GM12878 (cell line): ENCODE measurements at regions not wholly inside any gene's neighbourhood (a gene's known extent, or its start where the extent isn't known, plus 50 kb on each side); places are given as distances from the start of the nearest gene placed in this dataset.
A peak's percentile ranks its signal among the peaks of the same experiment; 100 is the strongest.

Source experiments
- ATAC-seq: fragments of 200-7000 bp; cut with Tn5 transposase; 3 replicates; pipeline ENCODE4 v1.9.1; 2020; ENCODE audit warnings: mild to moderate bottlenecking, moderate library complexity
- BruUV-seq: library from RNA; stranded (reverse); fragments of 400-500 nt; replicated peaks from 2 replicates; lab custom pipeline; 2021; lab: Mats Ljungman, UMichigan
- CTCF ChIA-PET: fragments of 300-600 bp; sonication (Branson Sonifier 250); formaldehyde crosslinking; extraction: SDS; loops from one replicate; lab custom pipeline; 2021; ENCODE audit warnings: inconsistent platforms; lab: Yijun Ruan, JAX
- POLR2A ChIA-PET: fragments of 350-600 bp; formaldehyde crosslinking; extraction: SDS; loops from one replicate; lab custom pipeline; 2021; ENCODE audit warnings: inconsistent platforms; lab: Charles Lee
- RAD21 ChIA-PET: fragments of 300-600 bp; sonication (Branson Sonifier 250); formaldehyde crosslinking; loops from one replicate; lab custom pipeline; 2023; ENCODE audit warnings: antibody characterized with exemption; ENCODE audit not compliant: unreplicated experiment; lab: Charles Lee
- SMC1A ChIA-PET: fragments of 300-600 bp; sonication (Branson Sonifier 250); formaldehyde crosslinking; loops from one replicate; lab custom pipeline; 2023; ENCODE audit not compliant: unreplicated experiment, uncharacterized antibody; lab: Charles Lee
- DNase-seq: peaks from one replicate; pipeline ENCODE4 v3.0.0-alpha.2; 2011; ENCODE audit warnings: low read depth, low spot score
- FAIRE-seq: peaks from 3 replicates; lab custom pipeline; 2011; peaks lifted over from hg19 to GRCh38; lab: Jason Lieb, UNC
- H2AFZ ChIP-seq: 2 replicates; pipeline ENCODE4 v1.6.0; 2011; ENCODE audit warnings: low read depth, low read length, control low read depth; ENCODE audit not compliant: control insufficient read depth
- H3K27ac ChIP-seq: 2 replicates; pipeline ENCODE4 v1.5.1; 2011; ENCODE audit warnings: control low read depth; ENCODE audit not compliant: control insufficient read depth, insufficient read depth
- H3K27me3 ChIP-seq, 2 experiments: replicated peaks in 1 of 2; 2 replicates each; pipeline versions ENCODE4 v1.6.0 to v1.6.1; 2011; ENCODE audit warnings: low read length in 1 of 2; ENCODE audit not compliant: control insufficient read depth in 2 of 2, insufficient read depth in 2 of 2
- H3K36me3 ChIP-seq, 2 experiments: 2 replicates each; pipeline ENCODE4 v1.5.1; 2011; ENCODE audit warnings: low read length in 1 of 2; ENCODE audit not compliant: control insufficient read depth in 2 of 2, insufficient read depth in 2 of 2
- H3K4me1 ChIP-seq: 2 replicates; pipeline ENCODE4 v1.6.1; 2011; ENCODE audit warnings: mild to moderate bottlenecking, low read length, moderate library complexity, mixed read lengths; ENCODE audit not compliant: control insufficient read depth, insufficient read depth
- H3K4me2 ChIP-seq: 2 replicates; pipeline ENCODE4 v1.6.0; 2011; ENCODE audit warnings: control low read depth; ENCODE audit not compliant: control insufficient read depth, insufficient read depth
- H3K4me3 ChIP-seq: fragments of 200-600 bp; sonication (generic); 2 replicates; pipeline ENCODE4 v1.5.1; 2016
- H3K79me2 ChIP-seq: 2 replicates; pipeline ENCODE4 v1.6.0; 2011; ENCODE audit warnings: low read length; ENCODE audit not compliant: control insufficient read depth, insufficient read depth
- H3K9ac ChIP-seq: 2 replicates; pipeline ENCODE4 v1.8.0; 2011; ENCODE audit warnings: low read length, control low read depth, mixed read lengths; ENCODE audit not compliant: control insufficient read depth, insufficient read depth
- H3K9me3 ChIP-seq: replicated peaks from 3 replicates; pipeline ENCODE4 v1.5.1; 2011; ENCODE audit warnings: mild to moderate bottlenecking, low read length; ENCODE audit not compliant: control insufficient read depth, insufficient read depth
- H4K20me1 ChIP-seq: 2 replicates; pipeline ENCODE4 v1.6.0; 2011; ENCODE audit not compliant: control insufficient read depth, insufficient read depth
- HCFC1 ChIP-seq: fragments of 150-350 bp; IDR thresholded peaks from 2 replicates; pipeline ENCODE4 v1.6.1; 2014; ENCODE audit warnings: low read length
- JUND ChIP-seq: IDR thresholded peaks from 2 replicates; pipeline ENCODE4 v1.6.1; 2012; ENCODE audit warnings: low read depth, mild to moderate bottlenecking, low read length, improper control_type of control experiment, moderate library complexity
- RAD21 ChIP-seq: IDR thresholded peaks from 2 replicates; pipeline ENCODE4 v1.6.1; 2011; ENCODE audit warnings: mild to moderate bottlenecking, low read depth, low read length, moderate library complexity; ENCODE audit not compliant: insufficient read depth
- RCOR1 ChIP-seq: conservative IDR thresholded peaks from 2 replicates; pipeline ENCODE4 v1.6.1; 2012; ENCODE audit warnings: low read depth, low read length, improper control_type of control experiment
- SREBF1 ChIP-seq: IDR thresholded peaks from 2 replicates; pipeline ENCODE4 v1.6.1; 2012; ENCODE audit warnings: mild to moderate bottlenecking, low read length
- STAT3 ChIP-seq: IDR thresholded peaks from 2 replicates; pipeline ENCODE4 v1.6.1; 2011; ENCODE audit warnings: low read depth, low read length, improper control_type of control experiment
- TCF12 ChIP-seq: IDR thresholded peaks from 2 replicates; pipeline ENCODE4 v1.6.1; 2011; ENCODE audit warnings: low read depth, mild to moderate bottlenecking, low read length
- WGBS: methylation state at CpG from one replicate; pipeline ENCODE4 v1.1.6; 2016; ENCODE audit warnings: low lambda C conversion rate; ENCODE audit not compliant: insufficient replicate concordance, insufficient coverage; ENCODE audit errors: missing lambda C conversion rate; 5-methylcytosine and 5-hydroxymethylcytosine counted together
- in situ Hi-C: fragments of 300-500 bp; cut with MboI; formaldehyde crosslinking; loops from 9 replicates; pipeline ENCODE4 v1.14.3; 2018; ENCODE audit warnings: mixed read lengths
- intact Hi-C: fragments of 100-400 bp; cut with micrococcal nuclease; formaldehyde crosslinking; loops from one replicate; pipeline ENCODE4 v1.14.2; 2022; ENCODE audit not compliant: unreplicated experiment
- TF ChIP-seq, protein P1 (sequence below): IDR thresholded peaks from 2 replicates; pipeline ENCODE4 v1.6.1; 2011; ENCODE audit warnings: low read depth, low read length, improper control_type of control experiment, borderline replicate concordance
- TF ChIP-seq, protein P2 (sequence below), 3 experiments: IDR thresholded peaks in 2 of 3; conservative IDR thresholded peaks in 1 of 3; 2 replicates each; pipeline ENCODE4 v1.5.1; 2011; ENCODE audit warnings: low read depth in 3 of 3, low read length in 3 of 3, mild to moderate bottlenecking in 3 of 3, control low read depth in 2 of 3, moderate library complexity in 2 of 3, inconsistent platforms in 1 of 3, mixed read lengths in 1 of 3; ENCODE audit not compliant: control insufficient read depth in 2 of 3, insufficient read depth in 1 of 3; ENCODE audit errors: extremely low read depth in 1 of 3
- TF ChIP-seq, protein P3 (sequence below): fragments of 450-650 bp; IDR thresholded peaks from 2 replicates; pipeline ENCODE4 v1.6.1; 2016; ENCODE audit warnings: mild to moderate bottlenecking, moderate library complexity, borderline replicate concordance

DNA sequence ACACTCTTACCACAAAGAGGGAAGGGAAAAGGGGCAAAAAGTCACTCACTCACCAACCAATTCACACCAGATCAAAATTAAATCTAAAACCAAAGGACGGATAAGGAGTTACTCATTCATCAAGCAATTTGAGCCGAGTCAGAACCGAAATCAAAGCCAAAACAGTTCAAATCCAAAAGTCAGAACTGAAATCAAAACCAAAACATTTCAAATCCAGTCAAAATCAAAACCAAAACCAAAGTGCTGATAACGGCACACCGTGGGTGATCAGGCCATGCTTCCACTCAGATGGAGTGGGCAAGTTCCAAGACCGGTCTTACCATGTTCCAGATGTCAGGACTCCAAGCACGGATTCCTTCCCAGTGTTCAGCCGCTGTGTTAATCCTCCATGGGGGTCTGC lies 139.5 kb downstream of the SLC38A6 start:
- intact Hi-C loops: no loop called here
- H2AFZ ChIP-seq: peak overlapping the region; percentile 77
- FAIRE-seq (peak; percentile 65), DNase-seq (no peak), ATAC-seq (peak; percentile 66)
- peak overlapping the region; percentile 31 for H3K4me2 ChIP-seq
- WGBS: 39% methylated on average over 8 of the region's 8 CpGs
- 0 out of 2 replicates have a peak overlapping the region, but pooled peaks have one; percentile 4 for H3K27ac ChIP-seq
- CTCF ChIA-PET: no interaction called here
- 0 out of 2 replicates have a peak overlapping the region, but pooled peaks have one; percentile 8 for H3K4me3 ChIP-seq
- in situ Hi-C loops: no loop called here
- RAD21 ChIA-PET: no interaction called here
- SMC1A ChIA-PET: no interaction called here
- H3K9me3 ChIP-seq: no peaks in the 10 kb centered on the region; the same call in 2 of the 3 replicates
- H3K4me1 ChIP-seq: peaks cover 8% of the 10 kb centered on the region
- no peaks in the 10 kb centered on the region for H3K36me3 ChIP-seq
- POLR2A ChIA-PET: no interaction called here
- no peaks in the 10 kb centered on the region for H3K79me2 ChIP-seq
- no TSS peak for BruUV-seq
- TF ChIP-seq JUND (no peak), RAD21 (no peak), HCFC1 (no peak), TCF12 (no peak), STAT3 (no peak), RCOR1 (no peak), SREBF1 (no peak)
- TF ChIP-seq, protein P1, sequence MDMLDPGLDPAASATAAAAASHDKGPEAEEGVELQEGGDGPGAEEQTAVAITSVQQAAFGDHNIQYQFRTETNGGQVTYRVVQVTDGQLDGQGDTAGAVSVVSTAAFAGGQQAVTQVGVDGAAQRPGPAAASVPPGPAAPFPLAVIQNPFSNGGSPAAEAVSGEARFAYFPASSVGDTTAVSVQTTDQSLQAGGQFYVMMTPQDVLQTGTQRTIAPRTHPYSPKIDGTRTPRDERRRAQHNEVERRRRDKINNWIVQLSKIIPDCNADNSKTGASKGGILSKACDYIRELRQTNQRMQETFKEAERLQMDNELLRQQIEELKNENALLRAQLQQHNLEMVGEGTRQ: no peak
- TF ChIP-seq, protein P2, sequence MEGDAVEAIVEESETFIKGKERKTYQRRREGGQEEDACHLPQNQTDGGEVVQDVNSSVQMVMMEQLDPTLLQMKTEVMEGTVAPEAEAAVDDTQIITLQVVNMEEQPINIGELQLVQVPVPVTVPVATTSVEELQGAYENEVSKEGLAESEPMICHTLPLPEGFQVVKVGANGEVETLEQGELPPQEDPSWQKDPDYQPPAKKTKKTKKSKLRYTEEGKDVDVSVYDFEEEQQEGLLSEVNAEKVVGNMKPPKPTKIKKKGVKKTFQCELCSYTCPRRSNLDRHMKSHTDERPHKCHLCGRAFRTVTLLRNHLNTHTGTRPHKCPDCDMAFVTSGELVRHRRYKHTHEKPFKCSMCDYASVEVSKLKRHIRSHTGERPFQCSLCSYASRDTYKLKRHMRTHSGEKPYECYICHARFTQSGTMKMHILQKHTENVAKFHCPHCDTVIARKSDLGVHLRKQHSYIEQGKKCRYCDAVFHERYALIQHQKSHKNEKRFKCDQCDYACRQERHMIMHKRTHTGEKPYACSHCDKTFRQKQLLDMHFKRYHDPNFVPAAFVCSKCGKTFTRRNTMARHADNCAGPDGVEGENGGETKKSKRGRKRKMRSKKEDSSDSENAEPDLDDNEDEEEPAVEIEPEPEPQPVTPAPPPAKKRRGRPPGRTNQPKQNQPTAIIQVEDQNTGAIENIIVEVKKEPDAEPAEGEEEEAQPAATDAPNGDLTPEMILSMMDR (IDR thresholded peaks at IDR 0.05 in 2 of 3, conservative IDR thresholded peaks at IDR 0.05 in 1 of 3; ENCODE audit: control insufficient read depth in 2 of 3, extremely low read depth in 1 of 3, insufficient read depth in 1 of 3, low read depth in 3 of 3, low read length in 3 of 3): no peak
- TF ChIP-seq, protein P3, sequence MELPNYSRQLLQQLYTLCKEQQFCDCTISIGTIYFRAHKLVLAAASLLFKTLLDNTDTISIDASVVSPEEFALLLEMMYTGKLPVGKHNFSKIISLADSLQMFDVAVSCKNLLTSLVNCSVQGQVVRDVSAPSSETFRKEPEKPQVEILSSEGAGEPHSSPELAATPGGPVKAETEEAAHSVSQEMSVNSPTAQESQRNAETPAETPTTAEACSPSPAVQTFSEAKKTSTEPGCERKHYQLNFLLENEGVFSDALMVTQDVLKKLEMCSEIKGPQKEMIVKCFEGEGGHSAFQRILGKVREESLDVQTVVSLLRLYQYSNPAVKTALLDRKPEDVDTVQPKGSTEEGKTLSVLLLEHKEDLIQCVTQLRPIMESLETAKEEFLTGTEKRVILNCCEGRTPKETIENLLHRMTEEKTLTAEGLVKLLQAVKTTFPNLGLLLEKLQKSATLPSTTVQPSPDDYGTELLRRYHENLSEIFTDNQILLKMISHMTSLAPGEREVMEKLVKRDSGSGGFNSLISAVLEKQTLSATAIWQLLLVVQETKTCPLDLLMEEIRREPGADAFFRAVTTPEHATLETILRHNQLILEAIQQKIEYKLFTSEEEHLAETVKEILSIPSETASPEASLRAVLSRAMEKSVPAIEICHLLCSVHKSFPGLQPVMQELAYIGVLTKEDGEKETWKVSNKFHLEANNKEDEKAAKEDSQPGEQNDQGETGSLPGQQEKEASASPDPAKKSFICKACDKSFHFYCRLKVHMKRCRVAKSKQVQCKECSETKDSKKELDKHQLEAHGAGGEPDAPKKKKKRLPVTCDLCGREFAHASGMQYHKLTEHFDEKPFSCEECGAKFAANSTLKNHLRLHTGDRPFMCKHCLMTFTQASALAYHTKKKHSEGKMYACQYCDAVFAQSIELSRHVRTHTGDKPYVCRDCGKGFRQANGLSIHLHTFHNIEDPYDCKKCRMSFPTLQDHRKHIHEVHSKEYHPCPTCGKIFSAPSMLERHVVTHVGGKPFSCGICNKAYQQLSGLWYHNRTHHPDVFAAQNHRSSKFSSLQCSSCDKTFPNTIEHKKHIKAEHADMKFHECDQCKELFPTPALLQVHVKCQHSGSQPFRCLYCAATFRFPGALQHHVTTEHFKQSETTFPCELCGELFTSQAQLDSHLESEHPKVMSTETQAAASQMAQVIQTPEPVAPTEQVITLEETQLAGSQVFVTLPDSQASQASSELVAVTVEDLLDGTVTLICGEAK: no peak
- no peaks in the 10 kb centered on the region for H4K20me1 ChIP-seq
- no peaks in the 10 kb centered on the region for H3K27me3 ChIP-seq
- no peak overlapping the region for H3K9ac ChIP-seq
